Mesenchymal stem cell (in vitro differentiated cells and primary cell): ENCODE measurements at regions not wholly inside any gene's neighbourhood (a gene's known extent, or its start where the extent isn't known, plus 50 kb on each side); places are given as distances from the start of the nearest gene placed in this dataset.
A peak's percentile ranks its signal among the peaks of the same experiment; 100 is the strongest.

Source experiments
- DNase-seq: peaks from one replicate; pipeline ENCODE4 v3.0.0-alpha.2; 2013
- H2AFZ ChIP-seq: one replicate; pipeline ENCODE4 v1.6.1; 2013; ENCODE audit warnings: low read depth, mild to moderate bottlenecking, control low read depth, inconsistent platforms, low read length, moderate library complexity
- H2AK5ac ChIP-seq: 2 replicates; pipeline ENCODE4 v1.6.1; 2013; ENCODE audit warnings: low read length, moderate library complexity, mild to moderate bottlenecking, inconsistent platforms; ENCODE audit not compliant: severe bottlenecking
- H2BK120ac ChIP-seq: one replicate; pipeline ENCODE4 v1.6.1; 2013; ENCODE audit warnings: low read depth, mild to moderate bottlenecking, inconsistent platforms, low read length, moderate library complexity
- H2BK12ac ChIP-seq, 2 experiments: one replicate each; pipeline ENCODE4 v1.6.1; 2013; ENCODE audit warnings: inconsistent platforms in 2 of 2, low read length in 2 of 2, mild to moderate bottlenecking in 2 of 2, moderate library complexity in 2 of 2, control low read depth in 1 of 2
- H2BK15ac ChIP-seq: one replicate; pipeline ENCODE4 v1.6.1; 2013; ENCODE audit warnings: mild to moderate bottlenecking, low read depth, inconsistent platforms; ENCODE audit not compliant: poor library complexity, severe bottlenecking
- H2BK5ac ChIP-seq: 2 replicates; pipeline ENCODE4 v1.6.1; 2013; ENCODE audit warnings: low read depth, mild to moderate bottlenecking, low read length, control low read depth, inconsistent platforms; ENCODE audit not compliant: poor library complexity, severe bottlenecking
- H3K14ac ChIP-seq, 2 experiments: one replicate each; pipeline ENCODE4 v1.6.1; 2013; ENCODE audit warnings: inconsistent platforms in 2 of 2, low read length in 2 of 2, control low read depth in 1 of 2, mild to moderate bottlenecking in 1 of 2, moderate library complexity in 1 of 2
- H3K18ac ChIP-seq, 2 experiments: one replicate each; pipeline ENCODE4 v1.6.1; 2013; ENCODE audit warnings: inconsistent platforms in 2 of 2, low read length in 2 of 2, control low read depth in 1 of 2, low read depth in 1 of 2, mild to moderate bottlenecking in 1 of 2
- H3K23ac ChIP-seq, 2 experiments: one replicate each; pipeline ENCODE4 v1.6.1; 2013; ENCODE audit warnings: inconsistent platforms in 2 of 2, low read length in 2 of 2, mild to moderate bottlenecking in 2 of 2, moderate library complexity in 2 of 2, control low read depth in 1 of 2
- H3K27ac ChIP-seq: 2 replicates; pipeline ENCODE4 v1.5.1; 2013; ENCODE audit warnings: mild to moderate bottlenecking, moderate library complexity, low read length, control low read depth, inconsistent platforms; ENCODE audit not compliant: poor library complexity, severe bottlenecking
- H3K27me3 ChIP-seq, 2 experiments: 2 replicates each; pipeline versions ENCODE4 v1.6.1 to v1.7.0; 2013; ENCODE audit warnings: low read length in 2 of 2, mild to moderate bottlenecking in 2 of 2, moderate library complexity in 2 of 2, control low read depth in 1 of 2, inconsistent platforms in 1 of 2; ENCODE audit not compliant: control insufficient read depth in 1 of 2, insufficient read depth in 1 of 2
- H3K36me3 ChIP-seq, 2 experiments: 2 replicates each; pipeline versions ENCODE4 v1.6.1 to v1.7.0; 2013; ENCODE audit warnings: low read length in 2 of 2, control low read depth in 1 of 2, inconsistent platforms in 1 of 2, low read depth in 1 of 2, mild to moderate bottlenecking in 1 of 2; ENCODE audit not compliant: insufficient read depth in 2 of 2, control insufficient read depth in 1 of 2
- H3K4ac ChIP-seq, 2 experiments: one replicate each; pipeline ENCODE4 v1.6.1; 2013; ENCODE audit warnings: inconsistent platforms in 2 of 2, low read length in 2 of 2, mild to moderate bottlenecking in 2 of 2, moderate library complexity in 2 of 2, control low read depth in 1 of 2, low read depth in 1 of 2
- H3K4me1 ChIP-seq: 2 replicates; pipeline ENCODE4 v1.6.1; 2013; ENCODE audit warnings: low read depth, low read length, control low read depth; ENCODE audit not compliant: control insufficient read depth, insufficient read depth
- H3K4me2 ChIP-seq: 2 replicates; pipeline ENCODE4 v1.6.1; 2013; ENCODE audit warnings: low read length, mild to moderate bottlenecking, inconsistent platforms; ENCODE audit not compliant: poor library complexity, severe bottlenecking
- H3K4me3 ChIP-seq, 2 experiments: 2 replicates each; pipeline versions ENCODE4 v1.5.1 to v1.7.0; 2013; ENCODE audit warnings: low read length in 2 of 2, mild to moderate bottlenecking in 2 of 2, control low read depth in 1 of 2, low read depth in 1 of 2; ENCODE audit not compliant: insufficient read depth in 1 of 2
- H3K79me1 ChIP-seq: replicated peaks from 2 replicates; pipeline ENCODE4 v1.6.1; 2013; ENCODE audit warnings: mild to moderate bottlenecking, control low read depth, low read length, inconsistent platforms; ENCODE audit not compliant: poor library complexity, severe bottlenecking
- H3K9ac ChIP-seq: 2 replicates; pipeline ENCODE4 v1.7.0; 2013; ENCODE audit warnings: mild to moderate bottlenecking, low read length, moderate library complexity
- H3K9me3 ChIP-seq: 2 replicates; pipeline ENCODE4 v1.7.0; 2013; ENCODE audit warnings: mild to moderate bottlenecking, low read length; ENCODE audit not compliant: control insufficient read depth
- H4K8ac ChIP-seq: one replicate; pipeline ENCODE4 v1.6.1; 2013; ENCODE audit warnings: inconsistent platforms, mild to moderate bottlenecking, low read length, moderate library complexity
- H4K91ac ChIP-seq: one replicate; pipeline ENCODE4 v1.6.1; 2013; ENCODE audit warnings: mild to moderate bottlenecking, low read length, inconsistent platforms
- WGBS: methylation state at CpG from one replicate; pipeline ENCODE4 v1.1.7; 2013; ENCODE audit warnings: mixed read lengths; 5-methylcytosine and 5-hydroxymethylcytosine counted together

DNA sequence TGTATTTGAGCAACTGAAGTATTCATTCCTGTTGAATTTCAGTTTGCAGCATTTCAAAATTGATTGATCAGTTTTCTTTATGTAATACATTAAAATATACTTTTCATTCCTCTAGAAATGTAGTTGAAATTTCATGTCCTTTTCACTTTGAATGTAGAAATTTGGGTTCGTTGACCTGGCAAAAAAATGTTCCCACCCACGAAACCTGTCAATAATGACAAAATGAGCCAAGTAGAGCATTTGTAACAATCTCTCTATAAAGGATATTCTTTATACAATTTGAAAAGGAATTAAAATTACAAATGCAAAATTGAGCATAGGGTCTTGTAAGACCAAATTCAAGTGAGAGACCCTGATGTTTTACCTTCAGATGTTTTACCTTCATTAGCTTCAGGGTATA is 283.9 kb downstream of the ANKRD50 start:
- H3K18ac ChIP-seq: no peak overlapping the region
- no peak overlapping the region for H3K23ac ChIP-seq
- no peak overlapping the region for H3K4ac ChIP-seq
- DNase-seq: no peak
- no peaks in the 10 kb centered on the region for H3K79me1 ChIP-seq
- no peak overlapping the region for H3K4me3 ChIP-seq
- no peak overlapping the region for H2BK5ac ChIP-seq
- WGBS: 80% methylated on average over 1 of the region's 2 CpGs
- H3K27me3 ChIP-seq: no peaks in the 10 kb centered on the region
- H2BK15ac ChIP-seq: no peak overlapping the region
- H2AFZ ChIP-seq: no peak overlapping the region
- H4K8ac ChIP-seq: no peak overlapping the region
- H3K4me2 ChIP-seq: no peak overlapping the region
- peaks cover 2% of the 10 kb centered on the region for H3K4me1 ChIP-seq
- no peak overlapping the region for H4K91ac ChIP-seq
- no peaks in the 10 kb centered on the region for H3K36me3 ChIP-seq
- no peak overlapping the region for H3K27ac ChIP-seq
- no peak overlapping the region for H2BK120ac ChIP-seq
- no peak overlapping the region for H3K14ac ChIP-seq
- H3K9ac ChIP-seq: no peak overlapping the region
- no peak overlapping the region for H2AK5ac ChIP-seq
- H3K9me3 ChIP-seq: no peaks in the 10 kb centered on the region
- H2BK12ac ChIP-seq: no peak overlapping the region

DNA sequence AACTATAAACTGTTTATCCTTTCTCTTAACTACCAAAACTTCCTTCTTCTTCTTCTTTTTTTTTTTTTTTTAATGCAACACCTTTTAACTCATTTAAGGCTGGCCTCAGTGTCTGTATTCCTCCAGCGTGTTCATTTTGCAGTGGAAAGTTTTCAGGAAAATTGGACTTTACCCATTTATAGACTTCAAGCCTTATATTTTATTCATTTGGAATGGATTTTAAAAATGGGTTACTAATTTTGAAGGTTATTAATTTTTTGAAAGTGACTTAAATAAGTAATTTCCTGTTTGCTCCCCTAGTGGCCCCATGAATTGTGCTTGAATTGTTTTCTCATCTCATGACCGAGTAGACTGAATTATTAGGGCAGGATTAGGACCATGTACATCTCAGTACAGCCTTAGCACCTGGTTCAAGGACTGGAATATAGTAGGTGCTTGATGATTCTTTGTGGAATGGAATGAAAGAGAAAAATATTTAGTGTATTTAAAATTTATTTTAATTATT is 282.7 kb downstream of the ANKRD50 start:
- Histone ChIP-seq H2BK120ac (no peak overlapping the region), H3K4me1 (peaks cover 2% of the 10 kb centered on the region), H3K18ac (peak overlapping the region in 1 of 2 experiments; percentile 78), H2BK15ac (no peak overlapping the region), H3K9ac (no peak overlapping the region), H3K4me3 (no peak overlapping the region), H2AFZ (no peak overlapping the region), H3K27me3 (no peaks in the 10 kb centered on the region), H4K91ac (no peak overlapping the region), H3K27ac (no peak overlapping the region), H3K9me3 (no peaks in the 10 kb centered on the region), H2BK12ac (no peak overlapping the region), H2AK5ac (no peak overlapping the region), H3K36me3 (no peaks in the 10 kb centered on the region), H2BK5ac (no peak overlapping the region), H3K14ac (no peak overlapping the region), H3K4ac (no peak overlapping the region), H3K23ac (no peak overlapping the region), H3K4me2 (no peak overlapping the region), H4K8ac (no peak overlapping the region), H3K79me1 (no peaks in the 10 kb centered on the region)
- no peak for DNase-seq
- WGBS: 24% methylated on average over 1 of the region's 2 CpGs

DNA sequence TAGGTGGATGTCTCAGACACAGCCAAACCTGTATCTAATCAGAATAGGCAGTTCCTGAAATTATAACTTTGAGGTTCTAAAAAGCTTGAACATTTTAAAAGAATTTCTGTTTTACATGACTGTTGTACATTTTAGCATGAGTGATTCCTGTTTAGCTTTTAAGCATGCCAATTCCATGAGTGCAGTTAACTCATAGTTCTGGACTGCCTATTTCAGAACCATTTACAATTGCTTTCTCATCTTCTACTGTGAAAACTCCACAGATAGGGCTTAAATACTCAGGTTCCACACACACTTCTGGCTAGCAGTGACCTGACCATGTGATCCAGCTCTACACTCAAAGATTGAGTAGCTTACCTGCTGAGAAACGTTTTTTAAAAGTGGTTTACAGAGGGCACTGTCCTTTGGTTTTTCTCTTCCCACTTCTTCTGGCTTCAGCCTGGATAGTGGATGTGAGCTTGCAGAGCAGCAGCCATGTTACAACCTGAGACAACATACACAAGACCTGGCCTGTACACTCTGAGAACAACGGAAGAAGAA is 280.8 kb downstream of the ANKRD50 start:
- no peak overlapping the region for H4K91ac ChIP-seq
- no peak overlapping the region for H3K4me3 ChIP-seq
- H3K27ac ChIP-seq: no peak overlapping the region
- no peak overlapping the region for H2BK15ac ChIP-seq
- H3K14ac ChIP-seq: no peak overlapping the region
- H3K4me1 ChIP-seq: peaks cover 2% of the 10 kb centered on the region
- peak overlapping the region; percentile 18 for H2AFZ ChIP-seq
- peak overlapping the region in 1 of 2 experiments; percentile 56 for H3K18ac ChIP-seq
- H3K36me3 ChIP-seq: no peaks in the 10 kb centered on the region
- no peak overlapping the region for H3K23ac ChIP-seq
- H3K9ac ChIP-seq: no peak overlapping the region
- no peak overlapping the region for H2BK5ac ChIP-seq
- no peaks in the 10 kb centered on the region for H3K9me3 ChIP-seq
- H4K8ac ChIP-seq: no peak overlapping the region
- peak overlapping the region in 1 of 2 experiments; percentile 7 for H3K4ac ChIP-seq
- no peak overlapping the region for H2BK120ac ChIP-seq
- H3K79me1 ChIP-seq: no peaks in the 10 kb centered on the region
- H3K27me3 ChIP-seq: no peaks in the 10 kb centered on the region
- H3K4me2 ChIP-seq: no peak overlapping the region
- WGBS: 79% methylated on average over 1 of the region's 2 CpGs
- peak overlapping the region; percentile 22 to 71 for H2BK12ac ChIP-seq
- no peak overlapping the region for H2AK5ac ChIP-seq
- DNase-seq: no peak

DNA sequence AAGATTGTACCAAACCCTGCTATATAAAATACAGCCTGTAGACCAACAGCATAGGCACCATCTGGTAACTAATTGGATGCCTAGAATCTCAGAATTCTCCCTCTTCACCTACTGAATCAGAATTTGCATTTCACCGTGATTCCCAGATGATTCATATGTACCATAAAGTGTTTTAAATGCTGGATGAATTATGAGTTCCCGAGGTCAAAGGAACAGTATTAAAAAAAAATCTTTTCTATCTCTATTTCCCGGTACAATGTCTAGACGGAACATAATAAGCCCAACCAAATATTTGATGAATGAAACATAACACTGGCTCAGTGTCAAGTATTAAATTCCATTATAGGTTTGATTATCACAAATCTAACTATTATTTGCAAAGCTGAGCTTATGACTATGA is 280.0 kb downstream of the ANKRD50 start:
- Histone ChIP-seq H3K4ac (no peak overlapping the region), H3K4me3 (no peak overlapping the region), H2BK5ac (no peak overlapping the region), H2BK120ac (no peak overlapping the region), H3K4me1 (peaks cover 2% of the 10 kb centered on the region), H4K8ac (no peak overlapping the region), H3K36me3 (no peaks in the 10 kb centered on the region), H3K9me3 (no peaks in the 10 kb centered on the region), H3K18ac (peak overlapping the region in 1 of 2 experiments; percentile 29), H3K23ac (no peak overlapping the region), H3K27ac (no peak overlapping the region), H4K91ac (no peak overlapping the region), H2BK15ac (no peak overlapping the region), H2BK12ac (no peak overlapping the region), H3K27me3 (no peaks in the 10 kb centered on the region), H3K14ac (no peak overlapping the region), H2AK5ac (no peak overlapping the region), H2AFZ (no peak overlapping the region), H3K9ac (no peak overlapping the region), H3K4me2 (no peak overlapping the region), H3K79me1 (no peaks in the 10 kb centered on the region)
- no peak for DNase-seq
- no CpG with 5 or more reads among the region's 4 CpGs for WGBS
